NCI-H1105 treated with DMSO at 0.1 percent for 48 hours (cell line): ENCODE measurements at regions not wholly inside any gene's neighbourhood (a gene's known extent, or its start where the extent isn't known, plus 50 kb on each side); places are given as distances from the start of the nearest gene placed in this dataset.

Experiments
- DNase-seq: peaks from one replicate; lab custom pipeline; 2025; lab: John Stamatoyannopoulos, UW

DNA sequence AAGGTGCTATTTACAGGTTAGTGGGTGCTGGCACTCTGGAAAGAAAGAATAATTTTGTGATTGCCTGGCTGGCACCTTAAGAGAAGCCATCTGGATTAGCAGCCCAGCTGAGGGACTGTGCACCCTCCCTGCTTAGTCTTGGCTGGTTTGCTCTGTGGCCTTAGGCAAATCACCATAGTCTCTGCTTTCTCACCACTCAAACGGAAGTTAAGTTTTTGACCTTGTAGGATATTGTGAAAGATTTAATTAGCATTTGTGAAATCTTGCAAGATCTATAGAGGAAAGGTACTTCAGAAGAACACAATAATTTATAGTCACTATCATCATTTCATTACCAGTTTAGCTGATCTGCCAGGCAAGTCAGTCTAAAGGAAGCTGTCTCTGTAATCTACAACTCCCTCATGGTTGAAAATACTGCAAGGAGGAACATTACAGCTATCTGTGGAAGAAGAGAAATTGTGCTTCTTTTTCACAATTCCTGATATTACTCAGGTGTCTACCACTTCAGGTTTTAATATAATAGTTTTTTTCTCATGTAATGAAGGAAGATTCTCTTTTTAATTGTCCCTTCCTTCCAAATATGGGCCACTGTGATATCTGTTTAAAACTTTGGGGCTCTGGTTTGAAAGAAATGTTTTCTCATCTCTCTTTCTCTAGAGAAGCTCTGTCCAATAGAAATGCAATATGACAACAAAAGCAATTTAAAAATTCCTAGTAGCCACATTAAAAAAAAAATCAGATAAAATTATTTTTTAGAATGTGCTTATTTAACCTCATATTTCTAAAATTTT lies 219.6 kb downstream of the PTEN start:
- DNase-seq: no peak

DNA sequence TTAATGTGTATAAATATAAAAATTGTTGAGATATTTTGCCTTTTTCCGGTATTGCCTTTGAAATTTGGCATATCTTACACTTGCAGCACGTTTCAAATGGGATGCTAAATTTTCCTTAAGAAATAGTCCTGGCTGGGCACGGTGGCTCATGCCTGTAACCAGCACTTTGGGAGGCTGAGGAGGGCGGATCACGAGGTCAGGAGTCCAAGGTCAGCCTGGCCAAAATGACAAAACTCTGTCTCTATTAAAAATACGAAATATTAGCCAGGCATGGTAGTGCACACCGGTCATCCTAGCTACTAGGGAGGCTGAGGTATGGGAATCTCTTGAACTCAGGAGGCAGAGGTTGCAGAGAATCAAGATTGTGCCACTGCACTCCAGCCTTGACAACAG lies 220.2 kb downstream of the PTEN start:
- no peak for DNase-seq

DNA sequence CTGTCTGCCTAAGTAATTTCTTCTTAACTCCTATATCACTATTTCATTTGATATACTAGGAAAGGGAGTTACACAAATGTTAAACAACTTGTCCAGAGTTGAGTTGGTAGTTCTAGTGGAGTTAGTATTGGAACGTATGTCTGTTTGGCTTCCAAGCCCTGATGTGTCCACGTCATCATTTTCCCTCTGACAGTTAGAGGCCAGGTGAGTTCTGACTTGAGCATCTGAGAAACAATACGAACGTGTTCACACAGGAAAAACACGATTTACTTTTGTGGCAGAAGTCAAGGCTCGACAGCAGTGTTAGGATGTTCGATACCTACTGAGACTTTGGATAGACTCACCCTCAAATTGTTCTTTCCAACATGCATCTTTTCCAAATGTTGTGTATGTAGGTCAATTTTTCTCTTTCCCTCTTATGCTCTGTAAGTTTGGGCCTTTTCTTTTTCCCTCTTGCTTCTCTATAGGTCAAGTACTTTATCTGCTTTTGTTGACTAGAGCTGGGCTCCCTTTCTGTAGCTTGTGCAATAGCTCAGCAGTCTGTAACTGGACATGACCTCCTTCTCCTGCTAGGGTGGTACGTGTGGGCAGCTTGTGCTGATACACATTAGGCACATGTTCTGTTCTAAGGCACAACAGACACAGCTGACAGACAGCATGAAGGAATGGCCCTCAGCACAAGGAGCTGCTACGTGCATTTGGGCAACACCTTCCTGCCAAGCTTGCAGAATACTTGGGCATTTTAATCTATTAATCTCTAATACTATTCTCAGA lies 222.9 kb downstream of the PTEN start:
- DNase-seq: no peak

DNA sequence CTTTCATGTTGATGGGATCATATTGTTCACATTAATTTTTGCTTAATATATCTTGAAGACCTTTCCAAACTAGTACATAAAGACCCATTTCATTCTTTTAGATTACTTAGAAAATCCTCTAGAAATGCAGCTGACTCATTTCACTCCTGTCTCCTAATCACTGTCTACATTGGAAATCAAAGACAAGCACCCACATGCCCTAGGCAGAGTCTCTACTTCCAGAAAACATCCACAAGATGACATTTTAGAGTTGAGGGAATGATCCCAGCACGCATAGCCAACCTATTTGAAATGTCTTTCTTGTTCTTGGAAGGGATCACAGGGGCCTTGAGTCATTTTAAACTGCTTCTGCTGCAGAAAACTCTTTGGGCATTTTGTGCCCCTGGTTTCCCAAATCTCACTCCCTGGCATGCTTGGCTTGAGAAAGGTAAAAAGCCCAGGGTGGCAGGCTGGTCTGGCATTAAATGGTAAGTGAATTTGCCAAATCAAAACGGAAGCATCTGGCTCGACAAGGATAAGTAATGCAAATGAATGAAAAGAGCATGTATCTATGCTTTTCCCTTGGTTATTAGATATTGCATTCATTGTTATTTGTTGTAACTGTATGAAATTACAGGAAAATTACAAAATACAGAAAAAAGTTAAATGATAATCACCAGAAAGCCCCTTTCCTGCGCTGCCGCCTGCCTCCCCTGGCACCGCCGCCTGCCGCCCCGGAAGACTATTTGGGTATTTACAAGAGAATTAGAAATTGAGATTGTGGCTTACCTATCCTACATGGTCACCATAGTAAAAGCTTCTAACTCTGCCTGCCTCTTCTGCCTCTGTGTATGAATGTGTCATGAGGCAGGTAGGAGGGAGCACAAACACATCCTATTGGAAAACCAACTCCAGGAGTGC lies 225.3 kb downstream of the PTEN start:
- DNase-seq: peak; percentile 46

DNA sequence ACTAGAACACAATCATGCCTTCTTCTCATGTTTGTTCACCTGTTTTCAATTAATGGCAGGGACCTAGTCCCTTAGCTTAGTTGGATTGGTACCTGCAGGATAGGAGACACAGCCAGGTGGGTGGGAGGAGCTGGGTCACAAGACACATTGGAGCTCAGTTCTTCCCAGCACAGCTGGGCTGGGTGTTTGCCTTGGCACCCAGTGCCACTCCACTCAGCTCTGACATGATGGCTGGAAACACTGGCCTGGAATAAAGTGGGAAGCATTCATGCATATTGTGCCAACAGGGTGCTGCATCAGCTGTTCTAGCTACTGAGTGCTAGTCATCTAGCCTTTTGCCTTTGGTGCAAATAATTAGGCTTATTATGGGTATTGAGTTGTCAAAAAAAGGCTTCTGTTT lies 226.1 kb downstream of the PTEN start:
- DNase-seq: peak; percentile 90

DNA sequence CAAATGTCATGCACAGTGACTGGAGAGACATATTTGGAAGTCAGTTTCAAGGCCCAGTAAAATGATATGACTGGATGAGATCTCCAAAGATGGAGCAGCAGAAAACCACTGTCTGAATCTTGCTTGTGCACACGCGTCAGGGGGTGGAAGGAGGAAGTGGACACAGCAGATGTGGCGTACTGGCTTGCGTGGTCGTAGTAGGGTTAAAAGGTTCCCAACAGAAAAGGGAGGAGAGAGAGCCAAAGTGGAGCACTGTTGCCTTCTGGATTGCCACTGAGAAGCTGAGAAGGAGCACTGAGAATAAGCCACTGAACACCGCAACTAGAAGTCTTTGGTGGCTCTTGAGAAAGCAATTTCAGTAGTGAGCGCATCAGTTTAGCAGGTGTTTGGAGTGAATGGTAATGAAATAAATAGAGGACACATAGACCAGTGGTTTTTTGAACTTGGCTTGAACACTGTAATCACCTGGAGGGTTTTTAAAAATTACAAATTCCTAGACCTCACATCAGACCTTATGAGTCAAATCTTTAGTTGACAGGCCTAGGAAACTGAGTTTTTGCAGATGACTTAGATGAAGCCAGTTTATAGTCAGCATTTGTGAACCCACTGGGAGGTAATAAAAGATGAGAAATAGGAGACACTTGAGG lies 227.3 kb downstream of the PTEN start:
- DNase-seq: no peak

DNA sequence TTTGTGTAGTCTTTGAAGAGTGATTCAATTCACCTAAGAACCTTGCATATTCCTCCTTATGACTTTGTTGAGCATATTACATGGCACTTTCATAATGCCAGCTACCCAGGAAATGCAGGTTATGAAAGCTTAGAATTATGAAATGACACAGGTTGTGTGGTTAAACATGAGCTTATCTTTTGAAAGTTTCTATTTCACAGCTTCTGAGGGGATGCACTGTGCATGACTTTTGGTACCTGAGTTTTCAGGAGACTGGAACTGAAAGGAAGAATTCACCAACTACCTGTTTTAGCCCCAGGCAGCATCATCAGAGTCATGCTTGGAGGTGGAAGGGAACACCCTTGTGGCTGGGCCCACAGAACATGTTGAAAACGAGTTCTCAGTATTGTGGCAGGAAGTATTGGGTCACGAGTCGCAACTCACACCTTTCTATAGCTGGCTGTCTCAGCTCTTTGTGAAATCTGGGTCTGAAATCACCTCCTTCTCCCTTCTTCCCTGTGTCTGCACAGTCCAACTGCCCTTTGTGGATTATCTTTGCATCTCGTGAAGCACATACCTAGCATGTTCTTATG lies 228.2 kb downstream of the PTEN start:
- no peak for DNase-seq

DNA sequence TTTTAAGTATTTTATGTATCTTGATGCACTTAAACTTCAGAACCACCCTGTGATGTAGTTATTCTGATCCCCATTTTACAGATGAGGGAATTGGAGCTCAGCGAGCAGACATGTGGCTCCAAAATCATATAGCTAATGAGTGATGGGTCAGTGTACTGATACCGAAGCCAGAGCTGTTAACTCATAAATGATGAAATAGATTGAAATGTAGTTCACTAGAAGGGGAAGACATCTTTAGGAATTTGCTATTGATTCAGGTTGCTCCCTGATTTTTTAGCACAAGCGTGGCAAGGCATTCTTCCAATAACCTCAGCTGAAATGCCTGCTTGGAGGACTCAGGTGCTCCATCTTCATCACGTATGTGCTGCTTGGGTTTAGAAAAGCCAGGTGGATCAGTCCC lies 228.8 kb downstream of the PTEN start:
- no peak for DNase-seq

DNA sequence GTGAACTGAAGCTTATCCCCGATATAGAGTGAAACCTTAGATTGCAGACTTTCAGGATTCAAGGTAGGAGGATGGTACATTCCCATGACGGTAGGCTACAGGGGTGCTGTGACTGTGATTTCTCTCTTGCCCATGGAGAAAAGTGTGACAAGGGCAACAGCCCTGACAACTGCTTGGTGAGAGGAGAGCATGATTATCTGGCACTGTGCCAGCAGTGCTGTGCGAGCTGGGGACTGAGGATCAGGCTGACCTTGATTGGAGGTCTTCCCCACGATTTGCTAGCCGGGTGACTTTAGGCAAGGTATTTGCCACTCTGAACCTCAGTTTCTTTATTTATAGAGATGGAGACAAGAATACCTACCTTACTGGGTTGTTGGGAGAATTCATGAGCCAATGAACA lies 229.5 kb downstream of the PTEN start:
- DNase-seq: peak; percentile 11

DNA sequence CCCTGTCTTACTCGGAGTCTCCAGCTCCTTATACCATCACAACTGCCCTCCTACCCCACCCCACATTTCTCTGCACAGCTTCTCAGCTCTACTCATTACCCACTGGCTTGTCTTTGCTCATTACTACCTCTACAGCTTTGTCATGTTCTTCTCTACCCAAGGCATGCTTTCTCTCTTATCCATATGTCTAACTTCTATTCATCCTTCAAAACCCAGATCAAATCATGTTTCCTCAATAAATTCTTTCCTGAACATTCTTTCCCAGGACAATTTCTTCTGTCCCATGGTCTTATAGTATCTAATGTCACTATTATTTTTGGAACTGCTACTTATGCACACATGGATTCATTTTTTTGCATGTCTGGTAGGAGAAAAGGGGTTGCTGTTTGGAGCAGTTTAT lies 231.4 kb downstream of the PTEN start:
- no peak for DNase-seq

DNA sequence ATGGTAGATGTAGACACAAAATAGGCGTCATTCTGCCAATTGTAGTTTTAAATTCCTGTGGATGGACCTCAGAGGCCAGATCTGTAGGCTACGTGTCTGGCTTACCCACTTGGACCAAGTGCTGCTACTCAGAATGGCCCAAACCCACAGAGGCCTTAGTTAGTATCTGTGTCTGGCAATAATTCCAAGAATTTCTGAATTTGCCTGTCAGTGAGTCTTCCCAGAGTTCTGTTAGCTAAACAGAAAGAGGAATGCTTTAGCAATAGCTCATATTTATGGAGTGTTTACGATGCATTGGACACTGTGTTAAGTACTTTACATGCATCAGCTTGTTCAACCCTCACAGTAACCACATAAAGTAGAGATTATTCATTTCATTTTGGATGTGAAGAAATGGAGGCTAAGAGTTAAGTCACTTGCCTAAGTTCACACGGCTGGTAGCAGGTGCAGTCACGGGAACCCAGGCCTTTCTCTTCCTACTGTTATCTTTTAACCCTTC lies 231.8 kb downstream of the PTEN start:
- no peak for DNase-seq

DNA sequence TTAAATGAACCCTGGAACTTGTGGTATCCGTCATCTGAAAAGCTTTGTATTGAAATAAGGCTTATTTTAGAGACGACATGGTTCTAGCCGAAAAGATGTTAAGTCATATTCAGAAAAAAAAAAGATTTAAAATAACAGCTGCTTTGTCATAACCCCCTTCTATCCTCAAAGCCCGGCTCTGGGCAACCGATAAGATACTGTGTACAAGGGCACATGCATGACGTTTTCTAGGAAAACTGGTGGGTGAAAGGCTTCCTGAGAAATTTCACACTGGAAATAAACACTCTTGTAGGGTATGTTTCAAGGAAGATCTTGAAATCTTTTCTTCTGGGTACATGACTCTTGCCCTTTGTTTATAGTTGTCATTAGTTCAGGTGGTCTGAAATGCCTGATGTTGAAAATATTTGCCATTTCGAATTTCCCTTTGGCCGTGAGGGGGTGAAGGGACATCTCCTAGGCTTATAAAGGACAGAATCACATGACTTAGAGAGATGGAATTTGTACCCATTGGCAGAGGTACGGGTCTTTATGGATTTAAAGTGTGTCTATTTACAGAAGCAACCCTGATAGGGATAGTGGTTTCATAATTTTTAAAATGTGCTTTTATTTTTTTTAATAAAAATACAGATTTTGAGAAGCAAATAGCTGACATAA lies 232.5 kb downstream of the PTEN start:
- DNase-seq: no peak

DNA sequence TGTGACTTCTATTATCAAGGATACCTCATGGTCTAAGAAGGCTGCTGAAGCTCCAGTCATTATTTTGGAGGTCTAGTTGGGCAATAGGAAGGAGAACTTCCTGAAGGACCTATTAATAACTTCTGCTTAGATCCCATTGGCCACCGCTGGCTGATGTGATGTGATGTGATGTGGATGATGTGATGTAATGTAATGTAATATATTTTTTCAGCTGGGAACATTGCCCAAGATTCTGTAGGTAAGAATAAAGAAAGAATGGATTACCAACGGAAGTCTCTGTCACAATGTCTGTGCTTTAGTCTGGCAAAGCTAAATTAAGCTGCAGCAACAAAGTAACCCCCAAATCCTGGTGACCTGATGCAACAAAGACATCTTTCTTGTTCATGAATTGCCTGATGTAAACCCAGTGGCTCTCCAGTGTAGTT lies 233.7 kb downstream of the PTEN start:
- DNase-seq: no peak

DNA sequence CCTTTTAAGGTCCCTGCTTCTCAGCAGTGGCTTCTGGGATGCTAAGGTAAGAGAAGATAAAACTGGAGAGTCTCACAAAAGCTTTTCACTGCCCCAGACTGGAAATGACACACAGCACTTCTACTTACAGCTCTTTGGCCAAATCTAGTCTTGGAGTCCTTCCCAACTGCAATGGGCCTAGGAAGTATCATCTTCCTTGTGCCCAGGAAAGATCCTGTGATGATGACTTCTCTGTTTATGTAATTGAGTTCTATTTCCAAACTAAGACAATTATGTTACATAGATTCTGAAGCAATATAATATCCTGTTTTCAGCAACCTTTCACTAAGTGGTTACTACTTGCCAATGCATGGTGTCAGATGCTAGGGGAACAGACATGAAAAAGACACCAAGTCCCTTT lies 234.1 kb downstream of the PTEN start:
- no peak for DNase-seq

DNA sequence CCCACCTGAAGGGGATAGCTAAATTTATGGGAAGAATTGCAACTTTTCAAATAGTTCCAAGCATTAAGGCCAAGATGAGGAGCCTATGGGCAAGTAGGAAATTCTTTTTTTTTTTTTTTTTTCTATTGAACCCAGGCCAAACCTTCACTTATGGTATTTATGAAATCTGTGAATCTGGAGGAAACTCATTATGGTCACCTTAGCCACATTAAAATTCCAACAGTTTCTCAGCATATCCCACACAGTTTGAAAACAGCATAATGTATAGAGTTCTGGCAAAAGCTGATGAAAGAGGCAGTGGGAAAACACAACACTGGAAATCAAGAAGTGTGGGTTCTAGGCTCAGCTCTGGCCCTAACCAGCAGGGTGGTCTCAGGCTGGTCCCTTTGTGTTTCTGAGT lies 236.9 kb downstream of the PTEN start:
- DNase-seq: no peak

DNA sequence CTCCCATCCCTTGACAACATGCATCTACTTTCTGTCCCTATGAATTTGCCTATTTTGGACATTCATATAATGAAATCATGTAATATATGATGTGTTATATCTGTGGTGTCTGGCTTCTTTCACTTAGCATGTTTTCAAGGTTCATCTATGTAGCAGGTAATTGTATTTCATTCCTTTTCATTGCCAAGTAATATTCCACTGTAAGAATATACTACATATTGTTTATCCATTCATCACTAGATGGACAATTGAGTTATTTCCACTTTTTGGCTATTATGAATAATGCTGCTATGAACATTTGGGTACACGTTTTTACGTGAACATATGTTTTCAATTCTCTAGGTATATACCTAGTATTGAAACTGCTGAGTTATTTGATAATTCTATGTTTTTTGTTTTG lies 238.2 kb downstream of the PTEN start:
- DNase-seq: no peak

DNA sequence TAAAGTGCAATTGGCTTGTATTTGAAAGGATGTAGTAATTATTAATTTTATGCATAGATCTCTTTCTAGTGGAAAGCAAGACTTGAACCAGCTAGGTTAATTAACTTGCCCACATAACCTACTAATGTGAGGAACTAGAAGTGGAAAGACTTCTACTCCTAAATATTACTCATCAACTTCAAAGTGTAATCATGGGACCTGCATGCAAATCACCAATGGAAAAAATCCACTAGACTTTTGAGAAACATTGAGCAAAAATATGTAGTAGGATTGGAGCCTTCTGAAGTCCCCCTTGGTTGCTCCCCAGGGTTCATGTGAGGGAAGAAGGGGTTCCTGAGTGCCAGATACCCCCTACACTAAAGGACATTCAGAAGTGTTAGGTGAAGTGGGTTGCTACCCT lies 240.2 kb downstream of the PTEN start:
- DNase-seq: no peak

DNA sequence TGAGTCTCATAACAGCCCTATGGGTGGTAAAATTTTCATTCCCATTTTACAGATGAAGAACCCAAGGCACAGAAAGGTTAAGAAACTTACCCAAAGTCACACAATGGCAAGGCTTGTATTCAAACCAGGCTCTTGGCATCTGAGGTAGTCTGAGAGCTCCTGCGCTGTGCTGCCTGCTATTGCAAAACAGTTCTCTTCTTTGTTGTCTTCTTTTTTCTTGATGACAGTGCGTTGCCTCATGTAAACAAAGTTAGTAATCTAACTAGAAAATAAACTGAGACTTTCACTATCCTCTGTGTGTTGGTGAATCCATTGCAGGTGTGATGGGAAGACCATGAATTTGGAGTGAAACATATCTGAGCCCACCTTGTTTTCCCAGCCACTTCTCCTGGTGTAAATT lies 240.8 kb downstream of the PTEN start:
- no peak for DNase-seq

DNA sequence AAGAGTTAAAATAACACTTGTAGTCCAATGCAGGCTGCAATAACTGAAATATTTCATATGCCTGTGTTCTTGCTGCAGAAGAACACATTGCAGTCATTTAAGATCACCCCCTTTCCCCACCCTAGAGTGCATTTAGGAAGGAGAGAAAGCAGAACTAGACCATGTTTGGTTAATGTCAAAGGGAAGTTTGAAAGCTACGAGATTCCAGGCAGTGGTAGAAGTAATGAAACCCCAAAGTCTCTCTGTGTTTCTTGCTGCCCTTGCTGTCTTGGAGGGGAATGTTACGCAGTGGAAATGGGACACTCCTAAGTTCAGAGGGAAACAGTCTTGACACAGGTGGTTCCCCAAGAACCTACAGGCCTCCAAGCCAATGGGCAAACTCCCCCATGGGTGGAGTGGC lies 242.9 kb downstream of the PTEN start:
- DNase-seq: no peak

DNA sequence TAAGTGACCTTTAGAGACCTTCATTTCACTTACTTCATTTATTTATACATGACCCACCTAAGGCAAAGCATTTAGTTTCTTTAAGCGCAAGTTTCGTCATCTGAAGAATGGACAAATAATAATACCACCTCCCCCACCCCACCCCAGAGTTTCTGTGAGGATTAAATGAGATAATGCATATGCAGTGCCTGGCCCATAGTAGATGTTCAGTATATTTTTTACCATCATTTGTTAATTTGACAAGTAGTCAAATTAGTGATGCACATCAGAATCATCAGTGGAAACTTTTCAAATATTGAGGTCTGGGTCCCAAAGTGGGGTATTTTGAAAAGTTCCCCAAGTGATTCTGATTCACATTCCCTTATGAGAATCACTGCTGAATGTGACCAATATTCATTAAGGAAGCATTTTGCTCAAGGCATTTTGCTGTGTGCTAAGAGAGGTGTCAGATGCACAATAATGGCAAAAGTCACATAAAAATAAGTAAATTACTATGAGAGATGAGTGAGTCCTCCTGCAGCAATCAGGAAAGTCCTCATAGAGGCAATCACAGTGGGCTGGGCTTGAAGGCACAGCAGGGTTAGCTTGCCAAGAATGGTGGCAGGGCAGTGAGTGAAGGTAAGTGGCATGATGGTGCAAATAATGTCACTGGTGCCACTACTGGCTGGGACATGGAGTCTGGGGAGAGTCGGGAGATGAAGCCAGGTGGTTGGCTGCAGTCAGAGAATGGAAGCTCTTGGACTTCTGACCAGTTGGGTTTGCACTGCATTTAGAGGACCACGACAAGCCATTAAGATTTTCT lies 244.1 kb downstream of the PTEN start:
- no peak for DNase-seq
